Activated naive CD8-positive, alpha-beta T cell treated with anti-CD3 and anti-CD28 coated beads for 36 hours (primary cell): ENCODE measurements at regions not wholly inside any gene's neighbourhood (a gene's known extent, or its start where the extent isn't known, plus 50 kb on each side); places are given as distances from the start of the nearest gene placed in this dataset.
"Not testable (repeated sequence)": the region's sequence is repeated elsewhere in the genome, so short reads cannot be mapped to it uniquely, and the experiment has no call there.

ENCODE experiments used
- DNase-seq: peaks from one replicate; pipeline ENCODE4 v3.0.0; 2021
- H3K27ac Mint-ChIP-seq: one replicate; pipeline ENCODE4 v1.8.0; 2022; ENCODE audit warnings: mild to moderate bottlenecking, moderate library complexity, mixed read lengths
- H3K27me3 Mint-ChIP-seq: one replicate; pipeline ENCODE4 v1.8.0; 2022; ENCODE audit warnings: mild to moderate bottlenecking, mixed read lengths
- H3K36me3 Mint-ChIP-seq: one replicate; pipeline ENCODE4 v1.8.0; 2021; ENCODE audit warnings: mild to moderate bottlenecking, mixed read lengths
- H3K4me1 Mint-ChIP-seq: one replicate; pipeline ENCODE4 v1.8.0; 2021; ENCODE audit warnings: mixed read lengths
- H3K4me3 Mint-ChIP-seq: one replicate; pipeline ENCODE4 v1.8.0; 2022; ENCODE audit warnings: mild to moderate bottlenecking, moderate library complexity, mixed read lengths
- H3K9me3 Mint-ChIP-seq: one replicate; pipeline ENCODE4 v1.8.0; 2022; ENCODE audit warnings: mixed read lengths

- no peak for DNase-seq
- no peaks in the 10 kb centered on the region for H3K36me3 Mint-ChIP-seq
- H3K4me3 Mint-ChIP-seq, result no peak overlapping the region
- peaks cover 3% of the 10 kb centered on the region for H3K9me3 Mint-ChIP-seq
- no peak overlapping the region for H3K27ac Mint-ChIP-seq
- no peaks in the 10 kb centered on the region for H3K27me3 Mint-ChIP-seq
- H3K4me1 Mint-ChIP-seq, result peaks cover 10% of the 10 kb centered on the region
These were observed 78.3 kb upstream of the RGS1 start for GRCh38 chr1:192497214-192497794.

GRCh38 chr1:192498092-192498491 is 77.5 kb upstream of the RGS1 start:
- H3K4me1 Mint-ChIP-seq, H3K4me3 Mint-ChIP-seq, H3K36me3 Mint-ChIP-seq, H3K9me3 Mint-ChIP-seq, H3K27me3 Mint-ChIP-seq, DNase-seq, H3K27ac Mint-ChIP-seq: not testable (repeated sequence)

- not testable (repeated sequence) for H3K27ac Mint-ChIP-seq, H3K4me1 Mint-ChIP-seq, H3K9me3 Mint-ChIP-seq, H3K4me3 Mint-ChIP-seq, DNase-seq, H3K36me3 Mint-ChIP-seq, H3K27me3 Mint-ChIP-seq
These were observed 76.5 kb upstream of the RGS1 start for GRCh38 chr1:192499061-192499581.

GRCh38 chr1:192500541-192500940 is 75.0 kb upstream of the RGS1 start:
- H3K4me3 Mint-ChIP-seq, H3K4me1 Mint-ChIP-seq, H3K9me3 Mint-ChIP-seq, DNase-seq, H3K27ac Mint-ChIP-seq, H3K36me3 Mint-ChIP-seq, H3K27me3 Mint-ChIP-seq: not testable (repeated sequence)

- no peaks in the 10 kb centered on the region for H3K36me3 Mint-ChIP-seq
- H3K9me3 Mint-ChIP-seq, result no peaks in the 10 kb centered on the region
- H3K4me1 Mint-ChIP-seq, result no peaks in the 10 kb centered on the region
- no peak for DNase-seq
- no peak overlapping the region for H3K27ac Mint-ChIP-seq
- no peaks in the 10 kb centered on the region for H3K27me3 Mint-ChIP-seq
- no peak overlapping the region for H3K4me3 Mint-ChIP-seq
These were observed 68.8 kb upstream of the RGS1 start for GRCh38 chr1:192506741-192507155.

- Mint-ChIP-seq H3K9me3 (no peaks in the 10 kb centered on the region), H3K27ac (no peak overlapping the region), H3K4me1 (peaks cover 38% of the 10 kb centered on the region), H3K4me3 (no peak overlapping the region), H3K36me3 (no peaks in the 10 kb centered on the region), H3K27me3 (no peaks in the 10 kb centered on the region)
- no peak for DNase-seq
These were observed 63.0 kb upstream of the RGS1 start for GRCh38 chr1:192512426-192513162.

- H3K9me3 Mint-ChIP-seq, result no peaks in the 10 kb centered on the region
- no peak for DNase-seq
These were observed 62.4 kb upstream of the RGS1 start for GRCh38 chr1:192513196-192513595.

GRCh38 chr1:192513697-192514096 is 61.9 kb upstream of the RGS1 start:
- no peak for DNase-seq
- no peaks in the 10 kb centered on the region for H3K27me3 Mint-ChIP-seq
- peaks cover 42% of the 10 kb centered on the region for H3K4me1 Mint-ChIP-seq
- no peaks in the 10 kb centered on the region for H3K36me3 Mint-ChIP-seq
- H3K27ac Mint-ChIP-seq, result no peak overlapping the region
- H3K4me3 Mint-ChIP-seq, result no peak overlapping the region
- no peaks in the 10 kb centered on the region for H3K9me3 Mint-ChIP-seq

More at GRCh38 chr1:192513196-192513595, 62.4 kb upstream of the RGS1 start:
- H3K36me3 Mint-ChIP-seq, result no peaks in the 10 kb centered on the region
- H3K4me3 Mint-ChIP-seq, result no peak overlapping the region
- peaks cover 40% of the 10 kb centered on the region for H3K4me1 Mint-ChIP-seq
- H3K27me3 Mint-ChIP-seq, result no peaks in the 10 kb centered on the region
- no peak overlapping the region for H3K27ac Mint-ChIP-seq

- H3K4me3 Mint-ChIP-seq, result peak overlapping the region; percentile 63
- DNase-seq, result peak; percentile 58
- peak overlapping the region; percentile 92 for H3K27ac Mint-ChIP-seq
- no peaks in the 10 kb centered on the region for H3K27me3 Mint-ChIP-seq
- H3K4me1 Mint-ChIP-seq, result peaks cover 59% of the 10 kb centered on the region
- H3K9me3 Mint-ChIP-seq, result no peaks in the 10 kb centered on the region
- no peaks in the 10 kb centered on the region for H3K36me3 Mint-ChIP-seq
These were observed 58.7 kb upstream of the RGS1 start for GRCh38 chr1:192516776-192517297.

GRCh38 chr1:192517716-192518355 is 57.7 kb upstream of the RGS1 start:
- Mint-ChIP-seq H3K4me3 (peak overlapping the region; percentile 44), H3K27ac (peak overlapping the region; percentile 92), H3K4me1 (peaks cover 59% of the 10 kb centered on the region)
- H3K36me3 Mint-ChIP-seq, DNase-seq, H3K27me3 Mint-ChIP-seq, H3K9me3 Mint-ChIP-seq: not testable (repeated sequence)

- Mint-ChIP-seq H3K27ac (no peak overlapping the region), H3K27me3 (no peaks in the 10 kb centered on the region), H3K9me3 (no peaks in the 10 kb centered on the region), H3K4me1 (peaks cover 54% of the 10 kb centered on the region), H3K36me3 (no peaks in the 10 kb centered on the region), H3K4me3 (no peak overlapping the region)
- no peak for DNase-seq
These were observed 56.9 kb upstream of the RGS1 start for GRCh38 chr1:192518700-192519099.

GRCh38 chr1:192521734-192522133 is 53.8 kb upstream of the RGS1 start:
- DNase-seq, result peak; percentile 26
- no peak overlapping the region for H3K4me3 Mint-ChIP-seq
- peaks cover 41% of the 10 kb centered on the region for H3K4me1 Mint-ChIP-seq

GRCh38 chr1:192522673-192523072 is 52.9 kb upstream of the RGS1 start:
- Mint-ChIP-seq H3K9me3 (no peaks in the 10 kb centered on the region), H3K27me3 (no peaks in the 10 kb centered on the region), H3K36me3 (no peaks in the 10 kb centered on the region), H3K27ac (no peak overlapping the region), H3K4me3 (no peak overlapping the region), H3K4me1 (peaks cover 32% of the 10 kb centered on the region)
- DNase-seq, result no peak

More at GRCh38 chr1:192521734-192522133, 53.8 kb upstream of the RGS1 start:
- Mint-ChIP-seq H3K27ac (no peak overlapping the region), H3K9me3 (no peaks in the 10 kb centered on the region), H3K36me3 (no peaks in the 10 kb centered on the region), H3K27me3 (no peaks in the 10 kb centered on the region)

GRCh38 chr1:192524223-192524622 is 51.4 kb upstream of the RGS1 start:
- H3K27ac Mint-ChIP-seq, result no peak overlapping the region
- H3K4me1 Mint-ChIP-seq, result peaks cover 27% of the 10 kb centered on the region
- no peak overlapping the region for H3K4me3 Mint-ChIP-seq
- no peaks in the 10 kb centered on the region for H3K9me3 Mint-ChIP-seq
- no peak for DNase-seq
- H3K36me3 Mint-ChIP-seq, result no peaks in the 10 kb centered on the region
- no peaks in the 10 kb centered on the region for H3K27me3 Mint-ChIP-seq
